Glutamatergic neuron (in vitro differentiated cells): ENCODE measurements at regions not wholly inside any gene's neighbourhood (a gene's known extent, or its start where the extent isn't known, plus 50 kb on each side); places are given as distances from the start of the nearest gene placed in this dataset.

ENCODE experiments used
- DNase-seq: peaks from one replicate; pipeline ENCODE4 v3.0.0; 2022
- H3K27ac Mint-ChIP-seq: one replicate; pipeline ENCODE4 v1.8.0; 2020; ENCODE audit warnings: mild to moderate bottlenecking, mixed read lengths, inconsistent platforms; ENCODE audit not compliant: unreplicated experiment
- H3K27me3 Mint-ChIP-seq: one replicate; pipeline ENCODE4 v1.8.0; 2020; ENCODE audit warnings: mild to moderate bottlenecking, moderate library complexity, mixed read lengths, inconsistent platforms; ENCODE audit not compliant: unreplicated experiment
- H3K36me3 Mint-ChIP-seq: one replicate; pipeline ENCODE4 v1.8.0; 2020; ENCODE audit warnings: mild to moderate bottlenecking, mixed read lengths, inconsistent platforms; ENCODE audit not compliant: unreplicated experiment
- H3K4me1 Mint-ChIP-seq: one replicate; pipeline ENCODE4 v1.8.0; 2020; ENCODE audit warnings: mild to moderate bottlenecking, low read depth, mixed read lengths, inconsistent platforms; ENCODE audit not compliant: unreplicated experiment
- H3K4me3 Mint-ChIP-seq: one replicate; pipeline ENCODE4 v1.8.0; 2020; ENCODE audit warnings: mild to moderate bottlenecking, mixed read lengths, inconsistent platforms; ENCODE audit not compliant: unreplicated experiment
- H3K9me3 Mint-ChIP-seq: one replicate; pipeline ENCODE4 v1.8.0; 2020; ENCODE audit warnings: mild to moderate bottlenecking, moderate library complexity, mixed read lengths, inconsistent platforms; ENCODE audit not compliant: unreplicated experiment
- CTCF ChIP-seq: fragments of 200-600 bp; sonication (generic); IDR thresholded peaks from one replicate; pipeline ENCODE4 v1.5.0; 2021; ENCODE audit not compliant: partially characterized antibody, unreplicated experiment

- no peaks in the 10 kb centered on the region for H3K9me3 Mint-ChIP-seq
- DNase-seq: no peak
- TF ChIP-seq CTCF: no peak
- no peak overlapping the region for H3K4me3 Mint-ChIP-seq
- no peaks in the 10 kb centered on the region for H3K36me3 Mint-ChIP-seq
- no peak overlapping the region for H3K27ac Mint-ChIP-seq
- H3K27me3 Mint-ChIP-seq: peaks cover 2% of the 10 kb centered on the region
- peaks cover 6% of the 10 kb centered on the region for H3K4me1 Mint-ChIP-seq
Observed at GRCh38 chr5:15386122-15386521, 113.9 kb upstream of the FBXL7 start.

- no peaks in the 10 kb centered on the region for H3K36me3 Mint-ChIP-seq
- no peak for TF ChIP-seq CTCF
- no peak overlapping the region for H3K27ac Mint-ChIP-seq
- H3K4me3 Mint-ChIP-seq: no peak overlapping the region
- no peak for DNase-seq
- peaks cover 6% of the 10 kb centered on the region for H3K4me1 Mint-ChIP-seq
- H3K27me3 Mint-ChIP-seq: peaks cover 2% of the 10 kb centered on the region
- H3K9me3 Mint-ChIP-seq: no peaks in the 10 kb centered on the region
Observed at GRCh38 chr5:15385553-15385952, 114.4 kb upstream of the FBXL7 start.

- H3K4me3 Mint-ChIP-seq: no peak overlapping the region
- H3K9me3 Mint-ChIP-seq: no peaks in the 10 kb centered on the region
- H3K27ac Mint-ChIP-seq: no peak overlapping the region
- no peak for TF ChIP-seq CTCF
- peaks cover 4% of the 10 kb centered on the region for H3K27me3 Mint-ChIP-seq
- H3K4me1 Mint-ChIP-seq: peaks cover 6% of the 10 kb centered on the region
- no peak for DNase-seq
- peaks cover 3% of the 10 kb centered on the region for H3K36me3 Mint-ChIP-seq
Observed at GRCh38 chr5:15385037-15385436, 114.9 kb upstream of the FBXL7 start.

GRCh38 chr5:15384581-15384980 is 115.4 kb upstream of the FBXL7 start:
- Mint-ChIP-seq H3K4me3 (no peak overlapping the region), H3K36me3 (peaks cover 5% of the 10 kb centered on the region), H3K27me3 (peaks cover 2% of the 10 kb centered on the region), H3K27ac (no peak overlapping the region), H3K4me1 (peaks cover 6% of the 10 kb centered on the region), H3K9me3 (no peaks in the 10 kb centered on the region)
- no peak for DNase-seq
- TF ChIP-seq CTCF: no peak

- DNase-seq: no peak
Observed at GRCh38 chr5:15384176-15384575, 115.8 kb upstream of the FBXL7 start.

More at GRCh38 chr5:15384176-15384575, 115.8 kb upstream of the FBXL7 start:
- no peak overlapping the region for H3K27ac Mint-ChIP-seq
- peaks cover 6% of the 10 kb centered on the region for H3K4me1 Mint-ChIP-seq
- no peak overlapping the region for H3K4me3 Mint-ChIP-seq
- TF ChIP-seq CTCF: no peak
- peaks cover 2% of the 10 kb centered on the region for H3K27me3 Mint-ChIP-seq
- no peaks in the 10 kb centered on the region for H3K9me3 Mint-ChIP-seq
- peaks cover 5% of the 10 kb centered on the region for H3K36me3 Mint-ChIP-seq
